ENCODE measurements at regions not wholly inside any gene's neighbourhood (a gene's known extent, or its start where the extent isn't known, plus 50 kb on each side); places are given as distances from the start of the nearest gene placed in this dataset.

DNA sequence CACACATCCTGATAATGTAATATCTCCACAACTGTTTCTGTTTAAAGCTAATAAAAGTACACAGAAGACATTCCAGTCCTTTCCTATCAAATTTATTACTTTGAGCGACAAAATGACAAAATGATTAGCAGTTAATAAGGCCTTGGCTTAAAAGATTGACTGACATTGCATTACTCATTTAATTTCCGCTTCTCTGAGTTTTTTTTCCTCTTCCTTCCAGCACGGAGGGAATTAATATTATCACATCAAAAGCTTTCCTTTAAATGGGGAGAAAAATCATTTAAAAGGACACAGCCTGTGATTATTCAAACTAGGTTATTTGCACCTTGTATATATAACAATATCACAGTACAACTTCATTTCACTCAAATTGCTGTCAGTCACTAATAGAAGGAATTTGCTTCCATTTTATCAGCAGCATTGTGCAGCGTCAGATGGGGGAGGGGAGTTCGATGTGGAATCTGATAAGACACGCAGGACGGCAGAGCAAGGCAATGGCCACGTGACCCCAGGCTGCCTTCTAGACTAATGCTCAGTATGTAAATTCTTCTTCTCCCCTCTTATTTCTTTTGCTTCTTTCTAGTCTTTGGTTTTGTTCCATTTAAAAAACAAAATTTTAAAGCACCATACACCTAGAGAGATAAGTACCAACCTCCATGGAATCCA, 400.5 kb downstream of the IRX1 start:
- Histone ChIP-seq H3K4me1 (ENCODE audit: control insufficient read depth, insufficient read depth, low read length) (no peaks in the 10 kb centered on the region), H3K27ac (ENCODE audit: extremely low read depth, low read depth, low read length) (no peak overlapping the region), H3K9me3 (ENCODE audit: control insufficient read depth, insufficient read depth, low read depth, low read length) (no peaks in the 10 kb centered on the region), H3K4me3 (ENCODE audit: low read depth, low read length) (no peak overlapping the region), H3K36me3 (ENCODE audit: control insufficient read depth in 2 of 2, insufficient read depth in 1 of 2, low read length in 2 of 2) (no peaks in the 10 kb centered on the region)
- POLR2A ChIA-PET, result no interaction called here
- CTCF ChIA-PET, result no interaction called here
- TF ChIP-seq GLI2 (tag by site-specific recombination; IDR thresholded peaks at IDR 0.05; ENCODE audit: borderline replicate concordance, low read depth), result no peak
- TF ChIP-seq, protein P1, sequence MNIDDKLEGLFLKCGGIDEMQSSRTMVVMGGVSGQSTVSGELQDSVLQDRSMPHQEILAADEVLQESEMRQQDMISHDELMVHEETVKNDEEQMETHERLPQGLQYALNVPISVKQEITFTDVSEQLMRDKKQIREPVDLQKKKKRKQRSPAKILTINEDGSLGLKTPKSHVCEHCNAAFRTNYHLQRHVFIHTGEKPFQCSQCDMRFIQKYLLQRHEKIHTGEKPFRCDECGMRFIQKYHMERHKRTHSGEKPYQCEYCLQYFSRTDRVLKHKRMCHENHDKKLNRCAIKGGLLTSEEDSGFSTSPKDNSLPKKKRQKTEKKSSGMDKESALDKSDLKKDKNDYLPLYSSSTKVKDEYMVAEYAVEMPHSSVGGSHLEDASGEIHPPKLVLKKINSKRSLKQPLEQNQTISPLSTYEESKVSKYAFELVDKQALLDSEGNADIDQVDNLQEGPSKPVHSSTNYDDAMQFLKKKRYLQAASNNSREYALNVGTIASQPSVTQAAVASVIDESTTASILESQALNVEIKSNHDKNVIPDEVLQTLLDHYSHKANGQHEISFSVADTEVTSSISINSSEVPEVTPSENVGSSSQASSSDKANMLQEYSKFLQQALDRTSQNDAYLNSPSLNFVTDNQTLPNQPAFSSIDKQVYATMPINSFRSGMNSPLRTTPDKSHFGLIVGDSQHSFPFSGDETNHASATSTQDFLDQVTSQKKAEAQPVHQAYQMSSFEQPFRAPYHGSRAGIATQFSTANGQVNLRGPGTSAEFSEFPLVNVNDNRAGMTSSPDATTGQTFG (tag by site-specific recombination; IDR thresholded peaks at IDR 0.05; ENCODE audit: borderline replicate concordance), result no peak
- TF ChIP-seq ZNF121 (tag by site-specific recombination; IDR thresholded peaks at IDR 0.05), result no peak
- no peak for TF ChIP-seq BCL11B (tag by site-specific recombination; IDR thresholded peaks at IDR 0.05; ENCODE audit: low read depth)
- TF ChIP-seq, protein P2, sequence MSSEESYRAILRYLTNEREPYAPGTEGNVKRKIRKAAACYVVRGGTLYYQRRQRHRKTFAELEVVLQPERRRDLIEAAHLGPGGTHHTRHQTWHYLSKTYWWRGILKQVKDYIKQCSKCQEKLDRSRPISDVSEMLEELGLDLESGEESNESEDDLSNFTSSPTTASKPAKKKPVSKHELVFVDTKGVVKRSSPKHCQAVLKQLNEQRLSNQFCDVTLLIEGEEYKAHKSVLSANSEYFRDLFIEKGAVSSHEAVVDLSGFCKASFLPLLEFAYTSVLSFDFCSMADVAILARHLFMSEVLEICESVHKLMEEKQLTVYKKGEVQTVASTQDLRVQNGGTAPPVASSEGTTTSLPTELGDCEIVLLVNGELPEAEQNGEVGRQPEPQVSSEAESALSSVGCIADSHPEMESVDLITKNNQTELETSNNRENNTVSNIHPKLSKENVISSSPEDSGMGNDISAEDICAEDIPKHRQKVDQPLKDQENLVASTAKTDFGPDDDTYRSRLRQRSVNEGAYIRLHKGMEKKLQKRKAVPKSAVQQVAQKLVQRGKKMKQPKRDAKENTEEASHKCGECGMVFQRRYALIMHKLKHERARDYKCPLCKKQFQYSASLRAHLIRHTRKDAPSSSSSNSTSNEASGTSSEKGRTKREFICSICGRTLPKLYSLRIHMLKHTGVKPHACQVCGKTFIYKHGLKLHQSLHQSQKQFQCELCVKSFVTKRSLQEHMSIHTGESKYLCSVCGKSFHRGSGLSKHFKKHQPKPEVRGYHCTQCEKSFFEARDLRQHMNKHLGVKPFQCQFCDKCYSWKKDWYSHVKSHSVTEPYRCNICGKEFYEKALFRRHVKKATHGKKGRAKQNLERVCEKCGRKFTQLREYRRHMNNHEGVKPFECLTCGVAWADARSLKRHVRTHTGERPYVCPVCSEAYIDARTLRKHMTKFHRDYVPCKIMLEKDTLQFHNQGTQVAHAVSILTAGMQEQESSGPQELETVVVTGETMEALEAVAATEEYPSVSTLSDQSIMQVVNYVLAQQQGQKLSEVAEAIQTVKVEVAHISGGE (tag by site-specific recombination; conservative IDR thresholded peaks at IDR 0.05; ENCODE audit: low read depth), result no peak
- TF ChIP-seq ZNF747 (tag by site-specific recombination; IDR thresholded peaks at IDR 0.05), result no peak
- TF ChIP-seq, protein P3, sequence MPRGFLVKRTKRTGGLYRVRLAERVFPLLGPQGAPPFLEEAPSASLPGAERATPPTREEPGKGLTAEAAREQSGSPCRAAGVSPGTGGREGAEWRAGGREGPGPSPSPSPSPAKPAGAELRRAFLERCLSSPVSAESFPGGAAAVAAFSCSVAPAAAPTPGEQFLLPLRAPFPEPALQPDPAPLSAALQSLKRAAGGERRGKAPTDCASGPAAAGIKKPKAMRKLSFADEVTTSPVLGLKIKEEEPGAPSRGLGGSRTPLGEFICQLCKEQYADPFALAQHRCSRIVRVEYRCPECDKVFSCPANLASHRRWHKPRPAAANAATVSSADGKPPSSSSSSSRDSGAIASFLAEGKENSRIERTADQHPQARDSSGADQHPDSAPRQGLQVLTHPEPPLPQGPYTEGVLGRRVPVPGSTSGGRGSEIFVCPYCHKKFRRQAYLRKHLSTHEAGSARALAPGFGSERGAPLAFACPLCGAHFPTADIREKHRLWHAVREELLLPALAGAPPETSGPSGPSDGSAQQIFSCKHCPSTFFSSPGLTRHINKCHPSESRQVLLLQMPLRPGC (tag by site-specific recombination; IDR thresholded peaks at IDR 0.05), result no peak
- TF ChIP-seq KLF1 (tag by site-specific recombination; IDR thresholded peaks at IDR 0.05), result no peak

DNA sequence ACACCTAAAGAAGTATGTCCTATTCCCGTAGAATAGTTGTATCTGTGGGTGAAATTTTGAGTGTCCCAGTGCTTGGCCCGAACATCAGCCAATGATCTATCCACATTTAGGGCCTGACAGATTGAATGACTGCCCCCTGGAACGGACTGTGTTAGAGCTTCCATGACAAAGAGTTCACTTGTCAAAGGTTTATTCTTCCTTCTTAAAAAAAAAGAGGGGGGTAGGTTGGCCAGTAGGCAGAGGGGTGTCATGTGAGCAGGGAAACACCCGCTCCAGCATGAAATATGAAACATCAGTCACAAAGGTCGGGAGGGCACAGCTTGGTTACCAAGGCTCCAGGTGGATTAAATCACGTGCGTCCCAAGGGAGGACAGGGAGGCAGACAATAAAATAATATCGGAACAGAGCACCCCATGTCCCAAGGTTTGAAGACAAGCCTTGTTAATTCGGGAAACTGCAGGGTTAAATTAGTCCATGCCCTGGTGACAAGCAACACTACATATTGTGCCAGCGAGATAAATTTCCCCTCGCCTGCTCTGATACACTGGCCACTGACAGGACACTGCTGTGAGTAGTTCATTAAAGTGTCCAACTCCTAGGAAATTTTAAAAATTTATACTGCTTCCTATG, 401.2 kb downstream of the IRX1 start:
- no peaks in the 10 kb centered on the region for H3K4me1 ChIP-seq (ENCODE audit: control insufficient read depth, insufficient read depth, low read length)
- CTCF ChIA-PET, result no interaction called here
- H3K9me3 ChIP-seq (ENCODE audit: control insufficient read depth, insufficient read depth, low read depth, low read length), result no peaks in the 10 kb centered on the region
- TF ChIP-seq, protein P4, sequence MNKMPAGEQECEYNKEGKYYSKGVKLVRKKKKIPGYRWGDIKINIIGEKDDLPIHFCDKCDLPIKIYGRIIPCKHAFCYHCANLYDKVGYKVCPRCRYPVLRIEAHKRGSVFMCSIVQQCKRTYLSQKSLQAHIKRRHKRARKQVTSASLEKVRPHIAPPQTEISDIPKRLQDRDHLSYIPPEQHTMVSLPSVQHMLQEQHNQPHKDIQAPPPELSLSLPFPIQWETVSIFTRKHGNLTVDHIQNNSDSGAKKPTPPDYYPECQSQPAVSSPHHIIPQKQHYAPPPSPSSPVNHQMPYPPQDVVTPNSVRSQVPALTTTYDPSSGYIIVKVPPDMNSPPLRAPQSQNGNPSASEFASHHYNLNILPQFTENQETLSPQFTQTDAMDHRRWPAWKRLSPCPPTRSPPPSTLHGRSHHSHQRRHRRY (tag by site-specific recombination; IDR thresholded peaks at IDR 0.05), result no peak
- TF ChIP-seq ZNF623 (tag by site-specific recombination; IDR thresholded peaks at IDR 0.05), result no peak
- no peak for TF ChIP-seq OVOL3 (tag by site-specific recombination; IDR thresholded peaks at IDR 0.05)
- TF ChIP-seq ZNF660 (tag by site-specific recombination; IDR thresholded peaks at IDR 0.05), result no peak
- POLR2A ChIA-PET, result no interaction called here
- H3K4me3 ChIP-seq (ENCODE audit: low read depth, low read length), result no peak overlapping the region
- no peak overlapping the region for H3K27ac ChIP-seq (ENCODE audit: extremely low read depth, low read depth, low read length)
- no peaks in the 10 kb centered on the region for H3K36me3 ChIP-seq (ENCODE audit: control insufficient read depth in 2 of 2, insufficient read depth in 1 of 2, low read length in 2 of 2)
